Renal cortex interstitium (tissue), 11 donors: ENCODE measurements at regions not wholly inside any gene's neighbourhood (a gene's known extent, or its start where the extent isn't known, plus 50 kb on each side); places are given as distances from the start of the nearest gene placed in this dataset.
"Not testable (repeated sequence)": the region's sequence is repeated elsewhere in the genome, so short reads cannot be mapped to it uniquely, and the experiment has no call there.

Source experiments
- DNase-seq, 11 donors: peaks; one replicate each; pipeline ENCODE4 v3.0.0-alpha.2; 2013; ENCODE audit warnings: low read depth in 9 of 11, low spot score in 4 of 11; ENCODE audit errors: extremely low read depth in 1 of 11

- no peak for DNase-seq
Measured at GRCh38 chr20:48124181-48124782, 339.0 kb upstream of the SULF2 start.

- no peak for DNase-seq
Measured at GRCh38 chr20:48120120-48120519, 334.8 kb upstream of the SULF2 start.

GRCh38 chr20:48119389-48119788, 334.1 kb upstream of the SULF2 start:
- not testable (repeated sequence) for DNase-seq

GRCh38 chr20:48115502-48115901, 330.2 kb upstream of the SULF2 start:
- no peak for DNase-seq

- no peak for DNase-seq
Measured at GRCh38 chr20:48107560-48107959, 322.3 kb upstream of the SULF2 start.

GRCh38 chr20:48106428-48106827, 321.1 kb upstream of the SULF2 start:
- no peak for DNase-seq

- no peak for DNase-seq
Measured at GRCh38 chr20:48105526-48105925, 320.2 kb upstream of the SULF2 start.

- no peak for DNase-seq
Measured at GRCh38 chr20:48102931-48103660, 317.8 kb upstream of the SULF2 start.

GRCh38 chr20:48102076-48102787, 317.0 kb upstream of the SULF2 start:
- DNase-seq, result no peak

- no peak for DNase-seq
Measured at GRCh38 chr20:48100483-48100882, 315.2 kb upstream of the SULF2 start.

GRCh38 chr20:48098866-48099265, 313.6 kb upstream of the SULF2 start:
- no peak for DNase-seq

GRCh38 chr20:48098099-48098498, 312.8 kb upstream of the SULF2 start:
- DNase-seq, result no peak

GRCh38 chr20:48096957-48097890, 311.9 kb upstream of the SULF2 start:
- no peak for DNase-seq

GRCh38 chr20:48096212-48096875, 311.1 kb upstream of the SULF2 start:
- DNase-seq, result no peak

- no peak for DNase-seq
Measured at GRCh38 chr20:48094944-48095343, 309.7 kb upstream of the SULF2 start.

GRCh38 chr20:48094196-48094749, 309.0 kb upstream of the SULF2 start:
- no peak for DNase-seq

- DNase-seq, result peak in 4 of 11 donors; percentile 13 to 31 (median 14)
Measured at GRCh38 chr20:48092596-48093280, 307.5 kb upstream of the SULF2 start.

GRCh38 chr20:48090784-48091183, 305.5 kb upstream of the SULF2 start:
- no peak for DNase-seq
